EL (cell line): ENCODE measurements at regions not wholly inside any gene's neighbourhood (a gene's known extent, or its start where the extent isn't known, plus 50 kb on each side); places are given as distances from the start of the nearest gene placed in this dataset.
"Not testable (repeated sequence)": the region's sequence is repeated elsewhere in the genome, so short reads cannot be mapped to it uniquely, and the experiment has no call there.

ENCODE experiments used
- DNase-seq: peaks from one replicate; pipeline ENCODE4 v3.0.0-alpha.2; 2016

DNA sequence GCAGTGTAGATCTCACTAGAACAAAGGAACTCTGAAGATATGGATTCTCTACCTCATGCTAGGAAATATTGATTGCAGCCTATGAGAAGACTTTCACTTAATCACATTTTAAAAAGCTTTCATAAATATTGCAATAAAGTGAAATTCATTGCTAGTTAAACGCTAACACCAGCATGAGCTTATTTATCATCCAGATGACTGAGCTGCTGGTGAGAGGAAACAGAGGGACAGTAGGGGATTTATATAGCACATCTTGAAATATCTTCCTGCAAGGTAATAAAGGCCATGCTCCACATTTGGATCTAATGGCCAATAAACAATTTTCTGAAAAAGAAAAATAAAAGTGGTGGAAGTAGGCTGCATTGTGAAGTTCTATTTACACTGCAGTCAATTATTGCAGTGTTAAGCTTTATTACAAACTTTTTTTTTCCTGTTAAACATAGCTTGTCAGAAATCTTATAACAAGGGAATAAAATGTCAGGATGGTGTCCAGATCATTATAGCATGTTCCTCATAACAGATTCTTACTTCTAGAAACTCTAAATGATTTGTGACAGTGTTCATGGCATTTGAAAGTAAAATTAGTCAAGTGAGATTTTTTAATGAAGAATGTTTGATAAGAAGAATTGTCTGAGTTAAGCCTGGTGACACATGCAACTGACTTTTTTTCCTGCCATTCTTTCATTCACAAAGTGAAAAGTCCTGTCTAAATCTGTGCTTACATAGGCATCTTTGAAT is 342.6 kb downstream of the DMAC1 start:
- no peak for DNase-seq

DNA sequence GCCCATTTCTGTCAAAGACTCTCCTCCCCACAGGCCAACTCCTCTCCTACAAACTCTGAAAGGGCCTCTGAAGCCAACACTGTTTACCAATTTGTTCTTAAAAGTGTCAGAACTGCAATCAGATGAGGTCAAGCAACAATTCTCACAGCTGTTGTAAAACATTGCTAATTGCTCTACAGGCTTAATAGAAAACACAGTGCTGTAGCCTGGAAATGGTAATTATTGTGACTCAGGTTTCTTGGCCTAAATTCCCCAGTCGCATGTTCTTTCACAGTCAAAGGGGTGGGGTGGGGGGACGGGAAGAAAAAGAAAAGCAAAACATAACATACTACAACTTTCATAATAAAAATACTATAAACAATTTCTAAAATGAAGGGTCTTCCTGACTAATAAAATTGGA is 343.2 kb downstream of the DMAC1 start:
- no peak for DNase-seq

DNA sequence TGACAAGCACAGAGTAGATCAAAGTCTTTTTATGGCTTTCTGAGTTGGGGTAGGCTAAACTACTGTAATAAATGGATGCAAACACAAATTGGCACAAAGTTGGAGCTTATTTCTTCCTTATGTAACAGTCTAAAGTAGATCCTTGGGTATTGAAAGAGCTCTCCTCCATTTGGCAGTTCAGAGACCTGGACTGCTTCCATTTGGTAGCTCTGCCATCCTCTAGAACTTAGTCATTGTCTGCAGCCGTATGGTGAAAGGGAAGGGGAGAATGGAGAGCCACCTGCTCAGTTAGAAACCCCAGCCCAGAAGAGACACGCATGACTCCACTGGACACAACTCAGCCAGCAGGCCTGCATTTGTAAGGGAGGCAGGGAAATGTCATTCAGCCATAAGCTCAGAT is 345.0 kb downstream of the DMAC1 start:
- no peak for DNase-seq

DNA sequence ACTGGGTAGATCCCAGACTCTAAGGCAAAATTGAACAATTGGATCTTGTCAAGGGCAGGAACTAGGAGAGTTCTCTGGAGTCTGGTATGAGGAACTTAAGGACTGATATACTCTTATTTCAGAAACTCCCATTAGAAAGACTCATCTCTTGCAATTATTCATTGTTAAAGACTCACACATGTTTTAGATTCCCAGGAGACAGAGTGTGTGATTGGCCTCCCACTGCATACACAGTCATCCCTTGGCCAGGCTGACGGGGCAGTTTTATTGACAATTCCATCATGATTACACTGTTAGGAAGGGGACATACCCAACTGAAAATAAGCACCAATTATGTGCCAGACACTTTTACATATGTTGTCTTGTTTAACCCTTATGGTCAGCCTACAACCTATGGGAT is 347.2 kb downstream of the DMAC1 start:
- DNase-seq, result peak; percentile 38

DNA sequence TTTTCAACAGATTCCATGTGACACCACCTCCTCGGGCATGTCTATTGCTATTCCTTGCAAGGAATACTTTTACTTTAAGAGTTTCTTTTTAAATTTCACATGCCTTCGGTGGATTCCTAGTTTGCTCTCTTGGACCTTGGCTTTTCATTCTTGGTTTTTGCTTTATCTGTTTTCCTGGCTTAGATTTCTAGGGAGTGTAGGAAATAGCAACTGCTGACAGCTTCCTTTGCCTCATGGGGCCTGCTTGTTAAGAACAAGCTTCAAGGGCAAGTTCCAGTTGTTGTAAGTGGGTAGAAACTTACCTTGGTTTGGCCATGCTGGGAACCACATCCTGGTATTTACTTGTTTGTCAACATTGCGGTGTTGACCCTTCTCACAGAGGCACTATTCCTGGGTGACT is 348.5 kb downstream of the DMAC1 start:
- DNase-seq, result no peak

DNA sequence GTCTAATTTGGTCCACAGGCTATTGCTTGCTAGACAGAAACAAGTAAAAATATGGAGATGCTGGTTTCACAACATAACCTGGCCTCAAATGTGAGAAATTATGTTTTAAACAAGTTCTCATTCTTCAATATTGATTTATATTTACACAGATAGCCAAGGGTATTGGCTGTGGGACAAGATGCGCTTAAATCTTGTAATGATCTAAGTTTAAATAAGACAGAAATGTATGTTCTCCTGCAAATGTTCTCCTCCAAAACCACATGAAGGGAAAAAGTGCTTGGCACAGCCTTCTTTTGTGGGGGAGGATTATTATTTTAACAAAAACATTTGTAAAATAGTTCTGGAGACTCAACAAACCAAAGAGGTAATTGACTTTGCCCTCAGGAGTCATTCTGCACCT is 356.0 kb downstream of the DMAC1 start:
- no peak for DNase-seq

DNA sequence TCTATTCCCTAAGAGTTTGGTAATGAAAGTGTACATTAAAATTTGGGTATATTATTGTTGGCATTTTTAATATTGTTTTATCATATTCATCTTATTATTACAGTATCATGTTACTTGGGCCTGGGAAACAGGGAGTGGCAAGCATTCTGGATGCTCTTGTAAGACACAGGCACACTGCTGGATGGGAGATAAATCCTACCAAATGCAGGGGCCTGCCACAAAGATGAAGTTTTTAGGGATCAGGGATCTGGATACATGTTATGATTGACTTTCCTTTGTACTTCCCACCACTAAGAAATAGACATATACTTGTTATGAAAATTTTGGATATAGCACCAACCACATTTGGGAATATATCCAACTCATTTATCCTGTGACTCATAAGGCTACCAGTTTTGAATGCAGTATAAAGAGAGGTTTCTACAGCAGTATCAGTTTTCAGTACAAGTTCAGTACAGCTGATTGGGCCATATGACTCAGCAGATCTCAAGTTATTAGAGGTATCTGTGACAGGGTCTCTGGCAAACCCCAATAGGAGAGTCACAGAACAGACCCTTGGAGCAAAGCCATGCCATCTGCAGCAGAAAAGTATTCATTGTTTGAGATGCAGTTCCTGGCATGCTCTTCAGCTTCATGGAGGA is 360.1 kb downstream of the DMAC1 start:
- DNase-seq, result no peak

DNA sequence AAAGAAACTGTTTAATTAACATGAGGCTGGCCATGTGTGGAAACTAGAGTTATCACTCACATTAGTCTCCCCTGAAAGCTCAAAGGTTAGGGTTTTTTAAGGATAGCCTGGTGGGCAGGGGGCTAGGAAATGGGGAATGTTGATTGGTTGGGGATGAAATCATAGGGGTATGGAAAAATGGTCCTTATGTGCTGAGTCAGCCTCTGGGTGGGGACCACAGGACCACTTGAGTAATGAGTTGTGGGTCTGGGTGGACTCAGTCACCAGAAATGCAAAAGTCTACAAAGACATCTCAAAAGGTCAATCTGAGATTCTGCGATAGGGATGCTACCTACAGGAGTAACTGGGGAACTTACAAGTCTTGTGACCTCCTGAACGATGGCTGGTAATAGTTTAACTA is 362.8 kb downstream of the DMAC1 start:
- DNase-seq, result no peak

DNA sequence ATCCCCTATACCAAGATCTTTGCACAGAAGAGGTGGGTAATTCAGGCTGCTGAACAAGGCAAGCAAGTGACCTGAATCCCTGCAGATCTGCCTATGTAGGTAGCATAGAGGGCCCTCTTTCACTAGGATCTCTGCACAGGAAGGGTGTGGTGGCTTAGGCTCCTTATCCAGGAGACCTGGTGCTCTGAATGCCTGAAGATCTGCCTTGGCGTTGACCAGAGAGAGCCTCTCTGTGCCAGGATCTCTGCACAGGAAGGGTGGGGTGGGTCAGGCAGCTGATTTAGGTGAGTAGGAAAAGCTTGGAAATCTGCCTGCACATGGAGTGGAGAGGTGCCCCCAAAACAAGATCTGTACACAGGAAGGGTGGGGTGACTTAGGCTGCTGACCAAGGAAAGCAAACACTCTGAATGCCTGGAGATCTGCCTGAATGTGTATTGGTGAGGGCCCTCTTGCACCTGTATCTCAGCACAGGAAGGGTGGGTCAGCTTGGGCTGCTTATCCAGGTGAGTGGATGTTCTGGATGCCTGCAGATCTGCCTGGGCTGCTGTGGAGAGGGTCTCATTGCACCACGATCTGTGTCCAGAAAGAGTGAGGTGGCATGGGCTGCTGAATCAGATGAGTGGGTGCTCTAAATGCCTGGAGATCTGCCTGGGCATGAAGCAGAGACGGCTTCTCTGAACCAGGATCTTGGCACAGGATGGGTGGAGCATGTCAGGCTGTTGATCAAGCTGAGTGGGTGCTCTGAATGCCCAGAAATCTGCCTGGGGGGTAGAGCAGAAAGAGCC is 365.9 kb downstream of the DMAC1 start:
- no peak for DNase-seq

DNA sequence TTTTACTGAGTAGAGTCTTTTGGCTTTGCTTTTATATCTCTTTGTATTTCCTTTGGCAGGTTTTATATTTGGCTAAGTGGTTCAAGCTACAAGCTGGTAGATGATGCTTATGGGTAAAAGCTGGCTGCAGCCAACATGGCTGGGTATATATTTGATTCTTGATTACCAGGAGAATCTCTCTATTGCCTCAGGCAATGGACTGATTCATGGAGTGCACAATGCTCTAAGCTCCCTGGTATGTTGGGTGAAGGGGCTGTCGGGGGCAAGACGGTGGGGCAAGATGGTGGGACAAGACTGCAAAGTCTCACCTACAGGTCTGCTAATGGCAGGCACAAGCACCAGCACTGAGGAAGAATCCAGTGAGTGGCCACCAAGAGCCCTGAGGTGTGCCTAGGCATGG is 366.6 kb downstream of the DMAC1 start:
- no peak for DNase-seq

DNA sequence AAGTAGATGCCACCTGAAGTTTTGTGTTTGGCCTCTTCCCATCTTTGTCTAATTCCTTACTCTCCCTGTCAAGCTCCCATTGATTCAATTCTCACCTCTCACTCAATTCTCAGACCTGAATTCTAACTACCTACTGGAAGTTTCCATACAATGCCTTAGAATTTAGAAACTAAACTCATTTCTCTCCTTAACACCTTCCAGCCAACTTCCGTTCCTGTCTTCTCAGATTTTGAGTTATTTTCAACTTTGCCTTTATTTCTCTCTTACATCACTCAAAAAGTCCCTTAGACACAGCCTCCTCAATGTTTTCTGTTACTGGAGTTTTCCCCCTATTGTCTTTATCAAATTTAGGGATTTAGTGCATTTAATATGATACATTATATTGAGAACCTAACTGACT is 382.2 kb downstream of the DMAC1 start:
- not testable (repeated sequence) for DNase-seq

DNA sequence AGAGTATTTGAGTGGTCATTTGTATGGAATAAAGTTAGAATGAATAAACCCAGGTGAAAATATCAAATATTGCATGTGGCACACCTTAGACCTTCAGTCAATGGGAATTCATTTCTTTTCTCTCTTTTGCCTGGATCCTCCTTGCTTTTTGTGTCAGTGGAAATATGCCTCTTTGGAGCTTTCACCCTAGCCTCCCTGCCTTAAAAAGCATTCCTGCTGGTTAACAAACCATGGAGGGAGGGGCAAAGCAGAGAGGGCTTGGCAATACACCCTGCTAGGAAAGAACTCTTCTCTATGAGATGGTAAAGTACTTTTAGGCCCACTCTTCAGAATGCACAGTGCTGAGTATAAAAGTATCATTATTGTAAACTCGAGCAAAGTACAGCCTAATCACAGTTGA is 383.7 kb downstream of the DMAC1 start:
- DNase-seq, result no peak

DNA sequence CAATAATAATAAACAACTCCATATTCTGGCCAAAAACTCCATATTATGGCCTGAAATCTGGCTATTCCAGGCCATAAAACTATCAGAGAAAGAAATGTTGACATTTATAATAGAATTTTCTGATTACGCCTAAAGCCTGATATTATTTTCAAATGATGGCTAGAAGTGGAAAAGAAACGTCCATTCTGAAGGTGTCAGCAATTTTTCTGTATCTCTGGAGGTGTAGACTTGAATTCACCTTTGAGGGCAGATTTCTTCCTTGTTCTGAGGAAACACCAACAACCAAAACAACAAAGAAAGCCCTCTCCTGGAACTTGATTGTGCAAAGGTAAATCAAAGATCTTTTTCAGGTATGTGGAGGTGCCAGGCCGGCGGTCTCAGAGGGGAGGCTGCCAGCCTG is 390.7 kb downstream of the DMAC1 start:
- DNase-seq, result no peak

DNA sequence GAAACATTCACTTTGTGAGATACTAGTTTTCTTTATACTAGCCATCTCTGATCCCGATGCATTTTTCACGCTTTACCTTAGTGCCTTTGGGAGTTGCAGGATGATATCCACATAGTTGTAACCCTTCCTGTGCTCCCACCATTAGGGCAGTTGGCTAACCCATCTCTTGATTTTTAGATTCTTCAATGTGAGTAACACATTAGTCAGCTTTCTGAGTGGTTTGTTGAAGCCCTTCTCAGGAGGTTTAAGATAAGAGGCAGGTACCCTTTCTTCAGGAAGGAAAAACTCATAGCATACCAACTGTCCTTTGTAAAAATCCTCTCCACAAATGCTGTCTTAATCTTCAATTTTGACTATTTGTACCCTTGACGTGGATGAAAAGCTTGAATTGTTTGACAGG is 392.3 kb downstream of the DMAC1 start:
- no peak for DNase-seq

DNA sequence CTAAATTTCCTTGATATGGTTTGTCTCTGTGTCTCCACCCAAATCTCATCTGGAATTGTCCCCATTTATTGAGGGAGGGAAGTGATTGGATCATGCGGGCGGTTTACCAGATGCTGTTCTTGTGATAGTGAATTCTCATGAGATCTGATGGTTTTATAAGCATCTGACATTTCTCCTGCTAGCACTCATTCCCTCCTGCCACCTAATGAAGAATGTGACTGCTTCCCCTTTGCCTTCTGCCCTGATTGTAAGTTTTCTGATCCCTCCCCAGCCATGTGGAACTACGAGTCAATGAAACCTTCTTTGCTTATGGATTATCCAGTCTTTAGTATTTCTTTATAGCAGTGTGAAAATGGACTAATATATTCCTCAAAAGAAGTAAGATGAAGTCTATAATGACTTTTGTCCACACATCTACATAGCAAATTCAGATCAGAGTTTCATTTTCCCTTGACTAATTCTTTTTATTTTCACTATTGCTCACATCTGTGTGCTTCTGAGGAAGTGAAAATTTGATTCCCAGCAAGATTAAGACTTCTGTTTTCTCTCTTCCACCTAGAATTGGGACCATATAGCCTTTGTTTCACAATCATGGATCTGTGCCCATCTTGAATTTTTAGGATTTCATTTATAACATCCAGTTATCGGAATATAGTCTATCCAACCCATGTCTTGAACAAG is 393.5 kb downstream of the DMAC1 start:
- no peak for DNase-seq

DNA sequence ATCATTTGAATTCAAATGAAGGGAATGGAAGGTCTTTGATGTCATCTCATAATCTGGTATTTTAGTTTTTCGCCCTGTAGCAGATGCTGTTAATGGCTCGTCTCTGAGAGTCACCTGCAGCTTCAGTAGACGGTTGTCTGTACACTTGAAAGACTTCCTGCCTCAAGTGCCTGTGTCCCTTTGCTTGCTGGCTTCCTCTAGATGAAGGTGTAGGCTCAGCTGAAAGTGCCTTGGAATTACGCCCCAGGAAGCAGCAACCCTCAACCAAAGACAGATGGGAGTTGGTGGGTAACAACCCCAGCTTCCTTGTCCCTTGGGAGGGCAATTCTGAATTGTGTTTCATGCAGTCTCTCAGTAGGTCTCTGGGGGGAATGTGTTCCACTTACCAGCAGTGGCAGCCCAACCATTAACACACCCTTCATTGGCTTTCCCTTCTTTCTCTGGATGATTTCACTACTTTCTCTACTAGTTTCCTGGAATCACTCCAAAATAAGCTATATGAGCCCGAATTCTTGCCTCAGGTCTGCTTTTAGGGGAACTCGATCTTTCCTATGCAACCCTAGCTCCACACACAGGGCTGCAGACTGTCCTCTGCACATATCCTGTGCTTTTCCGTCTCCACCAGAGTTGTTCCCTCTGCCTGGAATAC is 395.6 kb downstream of the DMAC1 start:
- no peak for DNase-seq

DNA sequence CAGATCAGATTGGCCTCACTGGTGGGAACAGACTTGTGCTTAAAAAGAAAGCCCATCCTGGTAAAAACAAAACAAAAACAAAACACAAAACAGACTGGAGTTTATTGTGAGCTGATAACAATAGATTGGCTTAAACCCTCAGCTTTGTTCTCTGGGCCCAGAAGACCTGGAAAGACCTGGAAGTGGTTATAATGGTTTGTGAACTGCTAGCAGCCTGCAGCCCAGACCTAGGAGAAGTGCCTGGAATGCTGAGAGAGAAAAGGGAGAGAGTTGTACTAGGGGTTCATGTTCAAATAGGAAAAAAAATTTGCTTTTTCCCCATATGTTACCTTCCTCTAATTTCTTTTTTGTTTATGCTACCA is 396.6 kb downstream of the DMAC1 start:
- DNase-seq, result no peak

DNA sequence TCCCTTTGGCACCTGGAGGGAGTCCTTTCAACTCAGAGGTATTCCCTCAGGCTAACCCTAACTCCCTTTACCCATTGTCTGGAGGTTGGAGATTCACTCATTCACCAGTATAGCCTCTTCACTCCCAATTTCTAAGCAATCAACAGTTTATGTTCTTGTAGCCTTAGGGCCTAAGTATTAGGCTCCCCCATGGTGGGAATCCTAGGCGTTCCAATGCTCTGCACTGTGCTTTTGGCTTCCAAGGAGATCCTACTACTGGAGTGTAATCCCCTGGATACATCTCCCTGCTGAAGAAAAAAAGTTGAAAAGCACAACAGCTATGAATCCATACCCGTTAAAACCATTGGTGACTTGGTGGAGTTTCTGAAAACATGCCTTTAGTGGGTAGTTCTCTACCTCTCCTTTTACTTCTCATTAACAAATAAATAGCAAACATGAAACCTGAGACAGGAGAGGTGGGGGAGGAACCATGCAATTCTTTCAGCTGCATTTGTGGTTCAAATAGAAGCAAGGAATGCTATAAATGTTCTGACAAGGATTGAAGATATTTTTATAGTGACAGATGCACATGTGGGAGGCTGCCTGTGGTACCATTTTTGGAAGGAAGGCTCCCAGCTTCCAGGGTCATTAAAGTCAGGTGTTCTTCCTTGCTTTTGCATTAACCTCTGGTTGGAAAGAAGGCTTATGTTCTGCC is 397.1 kb downstream of the DMAC1 start:
- DNase-seq, result no peak

DNA sequence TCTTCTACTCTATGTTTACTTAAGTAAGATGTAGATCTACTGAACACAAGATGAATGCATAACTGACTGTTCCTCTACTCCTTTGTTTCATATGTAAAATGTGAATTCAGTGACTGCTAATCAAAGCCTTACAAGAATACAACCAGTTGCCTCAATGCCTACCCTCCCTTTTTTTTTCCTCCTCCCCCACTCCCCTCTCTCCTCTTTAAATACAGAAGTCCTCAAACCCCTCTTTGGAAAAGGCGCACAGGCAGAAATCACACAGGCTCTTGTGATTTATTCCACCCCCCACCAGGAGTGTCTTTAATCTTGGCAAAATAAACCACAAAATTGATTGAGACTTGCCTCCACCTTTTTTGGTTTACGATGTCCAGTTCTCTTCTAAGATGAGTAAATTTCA is 398.5 kb downstream of the DMAC1 start:
- DNase-seq, result no peak

DNA sequence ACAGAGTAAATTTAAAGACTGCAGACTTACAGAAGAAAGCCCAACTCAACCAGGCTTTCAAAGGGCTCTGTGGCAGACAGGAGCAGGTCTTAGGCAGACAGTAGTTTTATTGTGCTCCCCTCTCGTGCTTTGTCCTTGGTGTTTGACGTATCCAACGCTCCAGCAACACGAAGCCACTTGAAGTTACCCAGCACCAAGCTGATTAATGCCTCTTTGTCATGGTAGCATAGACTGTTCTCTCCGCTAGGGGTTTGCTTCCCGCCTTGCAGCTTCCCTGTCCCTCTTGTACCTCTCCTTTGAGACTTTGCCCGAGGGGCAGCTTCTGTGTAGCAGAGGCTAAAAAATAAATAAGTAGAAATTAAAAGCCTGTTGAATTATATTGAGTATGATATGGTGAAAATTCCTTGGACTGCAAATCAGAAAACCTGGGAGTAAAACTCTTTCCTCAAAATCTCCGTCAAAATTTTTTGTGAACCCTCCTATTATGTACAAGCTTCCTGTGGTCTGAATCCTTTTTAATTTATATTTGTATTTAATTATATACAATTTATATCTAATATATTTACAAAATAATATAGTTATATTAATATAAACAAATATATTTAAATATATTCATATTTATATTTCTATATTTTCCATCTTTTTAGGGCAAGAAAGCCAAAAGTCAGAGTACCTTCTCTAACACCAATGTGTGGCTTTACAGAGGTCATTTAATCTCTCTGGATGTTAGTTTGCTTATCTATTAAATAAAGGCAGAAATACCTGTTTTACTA is 405.4 kb downstream of the DMAC1 start:
- no peak for DNase-seq

DNA sequence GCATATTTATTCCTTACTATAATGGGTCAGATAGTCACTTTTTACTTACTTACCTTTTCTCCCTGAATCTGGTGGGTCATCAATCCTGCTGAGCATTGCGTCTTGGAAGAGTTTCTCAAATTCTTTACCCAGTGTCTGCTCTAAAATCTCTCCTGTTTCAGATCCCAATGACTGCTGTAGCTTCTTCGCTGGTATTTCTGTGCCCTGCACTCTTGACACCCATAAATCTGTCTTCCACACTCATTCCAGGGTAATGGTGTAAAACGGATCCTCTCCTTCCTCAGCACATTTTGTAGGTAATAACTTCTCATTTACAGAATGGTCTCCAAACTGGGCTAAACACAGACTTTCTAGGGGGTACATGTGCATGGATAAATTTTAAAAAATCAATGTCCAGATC is 407.4 kb downstream of the DMAC1 start:
- DNase-seq, result no peak

DNA sequence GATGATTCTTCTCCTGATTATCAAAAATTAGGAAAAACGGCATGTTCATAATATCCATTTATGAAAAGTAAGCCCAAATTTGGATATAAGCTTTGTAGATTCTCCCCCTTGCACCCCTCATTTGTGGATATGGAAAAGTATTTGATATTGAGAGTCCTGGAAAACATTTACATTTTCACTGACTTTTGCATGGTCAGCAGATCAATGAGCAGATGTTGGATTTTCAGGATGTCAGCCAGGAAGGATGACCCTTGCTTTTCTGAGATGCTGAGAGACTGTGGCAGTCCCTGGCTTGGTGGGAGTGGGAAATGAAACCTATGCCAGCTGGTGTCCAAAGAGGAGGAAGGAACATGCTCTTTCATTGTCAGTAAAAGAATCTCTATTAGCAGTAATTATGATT is 410.8 kb downstream of the DMAC1 start:
- DNase-seq, result no peak
